Inflammatory macrophage (primary cell): ENCODE measurements at regions not wholly inside any gene's neighbourhood (a gene's known extent, or its start where the extent isn't known, plus 50 kb on each side); places are given as distances from the start of the nearest gene placed in this dataset.
A peak's percentile ranks its signal among the peaks of the same experiment; 100 is the strongest.

Experiments
- DNase-seq, 2 donors: peaks; one replicate each; pipeline ENCODE4 v3.0.0-alpha.2; 2020 to 2022

- DNase-seq = no peak
Measured at GRCh38 chr9:108546215-108546614, 309.6 kb downstream of the ACTL7B start.

- DNase-seq = no peak
Measured at GRCh38 chr9:108545436-108545835, 310.4 kb downstream of the ACTL7B start.

DNA sequence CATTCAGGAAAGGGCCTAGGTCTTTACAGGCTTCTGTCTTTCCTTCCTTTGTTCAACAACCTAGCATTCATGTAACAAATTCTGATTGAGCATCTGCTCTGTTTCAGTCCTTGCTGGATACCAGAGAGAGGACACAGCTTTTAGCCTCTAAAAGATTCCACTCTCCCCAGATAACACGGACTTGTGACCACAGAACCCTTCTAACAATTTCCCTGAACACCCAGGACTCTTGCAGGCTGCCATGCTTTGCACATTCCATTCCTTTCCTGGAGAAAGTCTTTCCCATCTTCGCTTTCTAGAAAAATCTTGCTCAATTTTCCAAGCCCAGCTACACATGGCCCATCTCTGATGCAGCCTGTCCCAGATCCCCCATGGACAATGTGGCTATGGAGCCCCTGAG lies 310.9 kb downstream of the ACTL7B start:
- DNase-seq = no peak

DNA sequence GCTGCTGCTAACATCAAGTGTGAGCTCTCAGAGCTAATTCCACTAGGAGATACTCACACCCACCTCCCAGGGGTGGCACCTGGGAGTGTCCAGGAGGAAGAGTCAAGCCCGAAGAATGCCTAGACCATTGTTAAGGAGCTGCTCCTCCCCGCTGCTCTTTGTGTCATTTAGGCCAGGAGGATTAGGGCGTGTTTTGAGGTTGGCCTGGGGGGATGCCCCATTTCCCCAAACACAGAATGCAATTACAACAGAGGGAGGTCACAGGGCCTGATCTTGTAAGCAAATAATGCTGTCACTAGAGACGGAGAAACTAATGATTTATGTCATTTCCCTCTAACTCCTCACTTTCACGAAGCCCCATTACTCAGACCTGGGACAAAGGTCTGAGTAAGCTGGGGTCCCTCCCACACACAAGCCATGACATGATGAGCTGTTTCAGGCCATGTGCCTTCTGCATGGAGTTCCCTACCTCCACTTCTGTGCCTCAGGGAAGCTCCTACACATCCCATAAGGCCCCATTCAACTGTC lies 312.5 kb downstream of the ACTL7B start:
- DNase-seq = peak; percentile 73 to 89

DNA sequence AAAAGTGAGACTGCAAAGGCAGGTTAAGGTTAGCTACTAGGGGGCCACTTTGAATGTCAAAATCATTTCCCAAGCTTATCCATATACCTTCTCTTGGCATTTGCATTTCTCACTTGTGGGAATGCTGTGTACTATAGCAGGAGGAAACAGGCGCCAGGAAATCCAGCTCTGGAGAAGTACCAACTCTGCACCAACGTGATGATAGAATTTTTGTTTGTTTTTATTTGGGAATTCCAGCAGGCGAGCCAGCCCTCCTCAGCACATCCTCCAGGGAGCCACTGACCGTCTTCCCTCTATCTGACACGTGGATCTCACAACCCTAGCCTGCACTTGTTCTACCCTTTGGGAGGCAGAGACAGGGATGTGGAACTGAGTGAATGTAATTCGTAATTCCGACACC lies 318.0 kb downstream of the ACTL7B start:
- DNase-seq = no peak

- DNase-seq = no peak
Measured at GRCh38 chr9:108536836-108537601, 318.8 kb downstream of the ACTL7B start.

DNA sequence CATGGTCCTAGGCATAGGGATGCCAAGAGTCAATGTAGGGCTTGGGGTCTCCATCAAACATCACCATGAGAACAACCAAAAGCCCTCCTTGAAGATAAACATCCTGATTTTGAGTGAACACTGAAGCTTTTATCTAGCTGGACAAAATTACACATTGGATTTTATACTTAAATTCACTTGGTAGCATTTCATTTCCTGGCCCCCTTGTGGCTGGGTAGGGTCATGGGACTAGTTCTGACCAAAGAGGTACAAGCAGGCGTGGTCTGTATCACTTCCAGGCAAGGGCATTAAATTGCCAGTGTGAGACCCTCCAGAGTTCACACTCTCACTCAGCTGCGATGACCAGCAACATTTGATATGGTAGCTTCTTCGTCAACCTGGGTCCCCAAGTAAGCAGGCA lies 320.3 kb downstream of the ACTL7B start:
- peak in 1 of 2 donors; percentile 11 for DNase-seq

DNA sequence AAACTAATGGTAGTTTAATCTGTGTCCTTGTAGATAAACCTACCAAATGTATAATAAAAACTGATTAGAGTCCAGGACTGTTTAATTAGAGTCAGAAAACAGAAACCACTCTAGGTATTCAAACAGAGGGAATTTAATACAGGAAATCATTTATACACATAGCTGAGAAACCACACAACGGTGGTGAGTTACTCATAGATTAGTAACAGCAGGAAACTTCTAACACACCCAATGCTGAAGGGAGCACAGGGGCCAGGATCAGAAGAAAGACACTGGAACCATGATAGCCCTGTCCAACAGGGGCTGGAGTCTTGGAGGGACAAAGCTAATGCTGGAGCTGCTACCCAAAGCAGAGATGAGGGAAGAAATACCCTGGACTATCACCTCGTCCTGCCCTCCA lies 321.0 kb downstream of the ACTL7B start:
- DNase-seq = no peak

GRCh38 chr9:108530141-108530540 lies 325.6 kb downstream of the ACTL7B start:
- DNase-seq = no peak

GRCh38 chr9:108528231-108528630 lies 327.6 kb downstream of the ACTL7B start:
- peak; percentile 39 to 79 for DNase-seq

DNA sequence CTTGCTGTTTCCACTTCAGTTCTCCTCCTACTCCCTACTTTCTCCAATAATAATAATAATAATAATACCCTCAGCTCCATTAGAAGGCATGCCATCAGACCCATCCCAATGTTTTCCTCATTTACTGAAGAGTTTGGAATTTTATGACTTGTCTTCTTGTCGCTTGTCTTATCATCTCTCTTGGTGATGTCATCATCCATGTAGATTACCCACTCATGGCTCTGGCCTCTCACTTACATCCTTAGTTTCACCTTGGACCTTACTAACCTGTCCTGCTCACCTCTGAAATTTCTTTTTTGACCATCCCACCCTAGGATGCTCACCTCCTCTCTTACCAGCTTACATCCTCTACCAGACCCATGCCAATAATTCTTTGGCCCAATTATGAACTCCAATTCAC lies 329.3 kb downstream of the ACTL7B start:
- no peak for DNase-seq

DNA sequence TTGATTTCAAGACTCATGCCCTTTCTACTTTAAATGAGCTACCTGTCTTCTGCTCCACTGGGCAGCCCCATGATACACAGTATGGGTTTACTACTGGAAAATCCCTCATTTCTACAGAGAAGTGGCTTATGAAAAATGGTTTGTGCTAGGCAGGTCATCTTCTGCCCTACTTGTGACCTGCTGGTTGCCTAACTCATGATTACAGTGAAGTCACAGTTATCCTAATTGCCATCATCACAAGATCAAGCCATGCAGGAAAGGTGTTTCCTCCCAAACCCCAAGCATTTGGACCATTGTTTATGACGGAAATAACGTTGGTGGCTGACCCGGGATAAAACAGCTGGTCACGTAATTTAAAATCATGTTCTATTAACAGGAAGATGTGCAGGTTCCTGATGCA lies 330.6 kb downstream of the ACTL7B start:
- DNase-seq = peak in 1 of 2 donors; percentile 18

DNA sequence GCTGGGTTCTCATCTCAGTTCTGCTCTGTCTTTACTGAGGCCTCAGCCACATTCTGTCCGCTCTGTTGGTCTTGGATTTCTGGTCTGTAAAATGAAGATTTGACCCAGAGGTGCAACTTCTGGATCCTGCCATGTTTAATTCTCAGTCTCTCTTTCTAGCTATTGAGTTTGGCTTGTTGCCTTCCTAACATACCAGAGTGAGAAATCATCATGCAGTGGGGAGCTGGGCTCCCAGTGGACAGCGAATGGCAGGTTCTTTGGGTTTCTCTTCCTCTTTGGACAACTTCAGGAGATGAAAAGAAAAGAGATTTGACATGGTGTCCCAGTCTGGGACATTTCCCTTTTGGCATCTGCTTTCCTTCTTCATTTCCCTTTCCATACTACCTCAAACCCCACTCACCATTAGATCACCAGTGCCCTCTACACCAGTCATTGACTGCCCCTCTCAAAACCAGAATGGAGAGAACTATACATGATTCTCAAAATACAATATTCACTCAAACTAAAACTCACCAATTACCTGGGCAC lies 334.7 kb downstream of the ACTL7B start:
- DNase-seq = no peak

GRCh38 chr9:108519437-108519836 lies 336.3 kb downstream of the ACTL7B start:
- DNase-seq = no peak

DNA sequence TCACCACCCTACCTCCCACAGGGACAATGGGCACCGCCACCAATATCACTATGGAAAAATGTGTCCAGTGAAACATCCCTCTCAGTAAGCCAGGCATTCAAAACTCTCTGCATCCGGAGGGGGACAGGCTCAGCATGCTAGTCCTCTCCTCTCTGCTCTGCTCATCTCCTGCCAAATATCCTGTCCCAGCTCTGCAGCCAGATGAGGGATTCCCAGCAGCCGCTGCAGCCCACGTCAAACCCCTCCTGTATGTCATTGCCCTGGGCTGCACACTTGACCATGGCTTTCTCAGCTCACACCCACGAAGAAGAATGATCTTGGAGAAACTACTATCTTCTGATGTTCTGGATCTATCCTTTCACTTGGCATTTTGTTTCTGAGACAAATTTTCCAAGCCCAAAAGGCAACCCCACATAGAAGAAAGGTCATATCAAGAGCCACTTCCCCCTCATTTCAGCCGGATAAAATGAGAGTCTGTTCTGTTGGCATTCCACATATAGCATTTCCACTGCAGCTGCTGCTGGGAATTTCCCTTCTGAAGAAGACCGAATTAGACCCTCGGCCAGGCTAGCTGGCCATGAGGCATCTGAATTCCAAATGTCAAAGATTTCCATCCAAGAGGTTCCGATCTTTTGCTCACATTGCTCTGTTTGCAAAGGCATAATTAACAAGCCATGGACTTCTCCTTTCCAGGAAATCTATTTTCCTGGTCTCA lies 338.0 kb downstream of the ACTL7B start:
- no peak for DNase-seq

DNA sequence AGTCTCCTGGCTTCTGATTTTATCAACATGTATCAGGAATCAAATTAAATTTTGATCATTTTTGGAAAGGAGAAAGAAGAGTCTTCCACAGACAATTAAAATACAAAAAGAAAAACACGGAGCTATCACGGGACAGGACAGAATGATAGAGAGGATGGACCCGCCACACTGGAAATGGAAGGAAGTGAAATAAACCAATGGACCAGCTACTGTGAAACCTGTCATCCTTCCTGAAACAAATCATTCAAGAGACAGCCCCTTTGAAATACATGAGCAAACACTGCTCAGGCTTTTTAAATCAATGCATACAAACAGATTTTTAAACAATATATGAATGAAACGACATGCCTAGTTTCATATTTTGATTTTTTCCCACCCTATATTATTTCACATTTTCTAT lies 339.4 kb downstream of the ACTL7B start:
- no peak for DNase-seq

DNA sequence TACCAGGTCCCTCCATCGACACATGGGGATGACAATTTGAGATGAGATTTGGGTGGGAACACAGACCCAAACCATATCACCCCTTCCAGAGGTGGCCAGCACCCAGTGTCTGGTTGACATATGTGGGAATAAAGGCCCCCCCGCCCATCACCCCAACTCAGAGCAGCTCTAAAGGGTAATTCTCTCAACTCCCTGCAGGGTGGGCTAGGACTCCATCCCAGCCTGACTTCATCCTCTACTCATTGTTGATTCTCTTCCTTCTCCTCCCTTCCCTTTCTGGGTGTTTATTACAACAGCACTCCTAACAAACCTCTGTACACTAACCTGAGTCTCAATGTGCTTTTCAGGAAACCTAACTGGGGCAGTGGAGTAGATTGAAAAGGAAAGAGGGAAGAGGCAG lies 339.9 kb downstream of the ACTL7B start:
- DNase-seq = no peak

- no peak for DNase-seq
Measured at GRCh38 chr9:108512426-108513173, 343.2 kb downstream of the ACTL7B start.

GRCh38 chr9:108511307-108511706 lies 344.5 kb downstream of the ACTL7B start:
- DNase-seq = peak; percentile 55 to 61

DNA sequence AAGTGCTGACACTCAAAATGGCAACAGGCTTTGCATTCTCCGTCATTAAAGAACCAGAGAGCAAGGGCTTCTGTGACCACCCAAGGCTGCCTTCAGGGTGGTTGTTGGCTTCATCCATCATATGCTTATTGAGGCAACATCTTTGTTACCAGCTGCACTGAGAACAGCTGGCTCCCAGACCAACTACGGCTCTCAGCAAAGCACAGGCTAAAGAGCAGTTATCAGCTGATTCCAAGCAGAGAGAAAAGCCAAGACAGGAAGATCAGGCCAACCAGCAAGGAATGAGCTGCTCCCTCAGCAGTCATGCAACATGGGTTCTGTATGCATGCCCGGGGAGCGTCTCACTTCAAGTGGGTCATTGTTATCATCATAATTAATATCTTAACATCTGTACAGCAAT lies 358.9 kb downstream of the ACTL7B start:
- DNase-seq = no peak

DNA sequence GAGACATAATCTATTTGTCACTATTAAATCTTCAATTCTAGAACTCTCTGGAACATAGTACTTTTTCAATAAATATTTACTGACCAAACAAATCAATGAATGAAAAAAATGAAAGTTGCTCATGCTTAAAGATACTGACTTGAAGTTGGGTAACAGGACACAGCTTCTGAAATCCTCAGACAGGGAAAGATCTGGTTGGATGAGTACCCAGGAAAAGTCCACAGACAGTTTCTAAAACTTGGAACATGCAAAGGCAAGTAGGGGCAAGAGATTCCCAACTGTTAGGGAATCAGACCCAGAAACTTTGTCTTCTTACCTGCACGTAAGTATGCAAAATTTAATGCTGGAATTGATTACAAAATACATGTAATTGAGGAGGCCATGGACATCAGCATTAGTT lies 366.2 kb downstream of the ACTL7B start:
- DNase-seq = no peak

GRCh38 chr9:108486831-108487230 lies 369.0 kb downstream of the ACTL7B start:
- no peak for DNase-seq

GRCh38 chr9:108484468-108484867 lies 371.3 kb downstream of the ACTL7B start:
- no peak for DNase-seq
